IMR-90 (cell line): ENCODE measurements at regions not wholly inside any gene's neighbourhood (a gene's known extent, or its start where the extent isn't known, plus 50 kb on each side); places are given as distances from the start of the nearest gene placed in this dataset.

Source experiments
- ATAC-seq: fragments of 200-7000 bp; cut with Tn5 transposase; 2 replicates; pipeline ENCODE4 v1.9.1; 2020; ENCODE audit warnings: low read depth, mild to moderate bottlenecking, moderate library complexity
- BruUV-seq: library from RNA; stranded (reverse); fragments of 400-500 nt; replicated peaks from 2 replicates; lab custom pipeline; 2021; lab: Mats Ljungman, UMichigan
- CTCF ChIA-PET: fragments of 300-600 bp; formaldehyde crosslinking; extraction: SDS; loops from one replicate; lab custom pipeline; 2021; ENCODE audit warnings: antibody characterized with exemption; lab: Yijun Ruan, JAX
- POLR2A ChIA-PET: fragments of 300-600 bp; sonication (Branson Sonifier 250); formaldehyde crosslinking; loops from one replicate; lab custom pipeline; 2022; ENCODE audit warnings: antibody characterized with exemption; ENCODE audit not compliant: unreplicated experiment; lab: Charles Lee
- DNase-seq: peaks from one replicate; pipeline ENCODE4 v3.0.0; 2013
- H2AFZ ChIP-seq: replicated peaks from 2 replicates; pipeline ENCODE3; 2013; ENCODE audit warnings: low read length, mild to moderate bottlenecking; ENCODE audit not compliant: poor library complexity
- H2AK5ac ChIP-seq: 2 replicates; pipeline ENCODE4 v1.6.1; 2013; ENCODE audit warnings: low read depth, low read length, inconsistent platforms
- H2AK9ac ChIP-seq: replicated peaks from 2 replicates; pipeline ENCODE3; 2013; ENCODE audit warnings: mild to moderate bottlenecking, low read depth, low read length, moderate library complexity; ENCODE audit not compliant: poor library complexity
- H2BK120ac ChIP-seq: 2 replicates; pipeline ENCODE4 v1.6.1; 2013; ENCODE audit warnings: low read depth, low read length, inconsistent platforms
- H2BK15ac ChIP-seq: 3 replicates; pipeline ENCODE4 v1.6.1; 2013; ENCODE audit warnings: low read depth, low read length, inconsistent platforms
- H2BK20ac ChIP-seq: 2 replicates; pipeline ENCODE4 v1.6.1; 2013; ENCODE audit warnings: low read depth, mild to moderate bottlenecking, inconsistent platforms, low read length, moderate library complexity
- H2BK5ac ChIP-seq: 2 replicates; pipeline ENCODE4 v1.6.1; 2013; ENCODE audit warnings: mild to moderate bottlenecking, low read depth, low read length, inconsistent platforms; ENCODE audit not compliant: poor library complexity, severe bottlenecking
- H3K14ac ChIP-seq: replicated peaks from 2 replicates; pipeline ENCODE4 v1.6.1; 2013; ENCODE audit warnings: low read depth, low read length, inconsistent platforms
- H3K18ac ChIP-seq: 2 replicates; pipeline ENCODE4 v1.6.1; 2013; ENCODE audit warnings: low read depth, low read length, control low read depth
- H3K23ac ChIP-seq: 2 replicates; pipeline ENCODE4 v1.6.1; 2013; ENCODE audit warnings: low read depth, low read length, inconsistent platforms
- H3K27ac ChIP-seq: 2 replicates; pipeline ENCODE4 v1.5.1; 2013; ENCODE audit warnings: mild to moderate bottlenecking, control low read depth, low read length; ENCODE audit not compliant: insufficient read depth
- H3K27me3 ChIP-seq: 2 replicates; pipeline ENCODE4 v1.6.1; 2013; ENCODE audit warnings: low read length; ENCODE audit not compliant: control insufficient read depth, insufficient read depth
- H3K36me3 ChIP-seq: 2 replicates; pipeline ENCODE4 v1.6.1; 2013; ENCODE audit warnings: low read length, mixed read lengths; ENCODE audit not compliant: control insufficient read depth, insufficient read depth
- H3K4ac ChIP-seq: 2 replicates; pipeline ENCODE4 v1.6.1; 2013; ENCODE audit warnings: low read depth, low read length, inconsistent platforms
- H3K4me1 ChIP-seq: 2 replicates; pipeline ENCODE4 v1.6.1; 2013; ENCODE audit warnings: low read length, mixed read lengths; ENCODE audit not compliant: control insufficient read depth, insufficient read depth
- H3K4me2 ChIP-seq: 2 replicates; pipeline ENCODE4 v1.6.1; 2013; ENCODE audit warnings: low read depth, mild to moderate bottlenecking, control low read depth, low read length, moderate library complexity
- H3K4me3 ChIP-seq: 2 replicates; pipeline ENCODE4 v1.5.1; 2013; ENCODE audit warnings: low read depth, mild to moderate bottlenecking, control low read depth, low read length, moderate library complexity; ENCODE audit not compliant: insufficient read depth
- H3K56ac ChIP-seq: 2 replicates; pipeline ENCODE4 v1.6.1; 2013; ENCODE audit warnings: low read length, inconsistent platforms; ENCODE audit not compliant: insufficient read depth; ENCODE audit errors: extremely low read depth
- H3K79me1 ChIP-seq, 2 experiments: 2 replicates each; pipeline ENCODE4 v1.6.1; 2013; ENCODE audit warnings: low read length in 2 of 2, inconsistent platforms in 1 of 2, low read depth in 1 of 2
- H3K9ac ChIP-seq: 2 replicates; pipeline ENCODE4 v1.6.1; 2013; ENCODE audit warnings: low read depth, low read length, control low read depth
- H3K9me1 ChIP-seq: 2 replicates; pipeline ENCODE4 v1.6.1; 2013; ENCODE audit warnings: low read length, inconsistent platforms; ENCODE audit not compliant: insufficient read depth
- H3K9me3 ChIP-seq: 2 replicates; pipeline ENCODE4 v1.6.1; 2013; ENCODE audit warnings: low read length; ENCODE audit not compliant: control insufficient read depth, insufficient read depth
- H4K20me1 ChIP-seq: 2 replicates; pipeline ENCODE4 v1.6.1; 2013; ENCODE audit warnings: low read length, inconsistent platforms; ENCODE audit not compliant: insufficient read depth
- H4K5ac ChIP-seq: 2 replicates; pipeline ENCODE4 v1.6.1; 2013; ENCODE audit warnings: mild to moderate bottlenecking, low read depth, low read length, control low read depth
- H4K8ac ChIP-seq, 2 experiments: 2 replicates each; pipeline ENCODE4 v1.6.1; 2013; ENCODE audit warnings: low read depth in 2 of 2, low read length in 2 of 2, control low read depth in 1 of 2, inconsistent platforms in 1 of 2
- H4K91ac ChIP-seq: 2 replicates; pipeline ENCODE4 v1.6.1; 2013; ENCODE audit warnings: low read depth, low read length, inconsistent platforms; ENCODE audit not compliant: insufficient read depth
- CEBPB ChIP-seq: IDR thresholded peaks from 2 replicates; pipeline ENCODE4 v1.6.1; 2012; ENCODE audit warnings: low read depth, low read length, improper control_type of control experiment
- FOS ChIP-seq: fragments of 150-350 bp; IDR thresholded peaks from 2 replicates; pipeline ENCODE4 v1.6.1; 2016; ENCODE audit warnings: low read depth, low read length
- MAZ ChIP-seq: IDR thresholded peaks from 2 replicates; pipeline ENCODE4 v1.6.1; 2012; ENCODE audit warnings: low read depth, mild to moderate bottlenecking, low read length, improper control_type of control experiment, moderate library complexity, borderline replicate concordance
- RCOR1 ChIP-seq: IDR thresholded peaks from 2 replicates; pipeline ENCODE4 v1.6.1; 2012; ENCODE audit warnings: mild to moderate bottlenecking, low read length, improper control_type of control experiment; ENCODE audit not compliant: insufficient replicate concordance
- RFX5 ChIP-seq: IDR thresholded peaks from 2 replicates; pipeline ENCODE4 v1.8.0; 2012; ENCODE audit warnings: low read depth, mild to moderate bottlenecking, low read length, moderate library complexity
- WGBS, 2 experiments: methylation state at CpG; one replicate each; pipeline versions ENCODE4 v1.1.5 to v1.1.7; 2013; ENCODE audit warnings: missing lambda C conversion rate in 2 of 2; ENCODE audit not compliant: insufficient read length in 1 of 2; ENCODE audit errors: extremely low coverage in 2 of 2; 5-methylcytosine and 5-hydroxymethylcytosine counted together
- dilution Hi-C: fragments of 300-500 bp; cut with HindIII; formaldehyde crosslinking; loops from one replicate; pipeline ENCODE4 v1.14.3; 2018; ENCODE audit warnings: low sequenced_read_pairs; ENCODE audit not compliant: unreplicated experiment
- in situ Hi-C: fragments of 300-500 bp; cut with MboI; formaldehyde crosslinking; loops from 3 replicates; pipeline ENCODE4 v1.14.3; 2019; ENCODE audit warnings: low sequenced_read_pairs, inconsistent platforms, mixed read lengths
- intact Hi-C: fragments of 100-400 bp; cut with micrococcal nuclease; formaldehyde crosslinking; loops from 2 replicates; pipeline ENCODE4 v1.10.0; 2022

- Histone ChIP-seq H3K9ac (no peak overlapping the region), H2BK20ac (no peak overlapping the region), H3K9me3 (no peaks in the 10 kb centered on the region), H3K4me2 (no peak overlapping the region), H3K4me3 (no peak overlapping the region), H3K27ac (no peak overlapping the region), H3K36me3 (no peaks in the 10 kb centered on the region), H3K4me1 (no peaks in the 10 kb centered on the region), H2BK15ac (no peak overlapping the region), H3K4ac (no peak overlapping the region), H3K14ac (no peak overlapping the region), H3K18ac (no peak overlapping the region), H3K79me1 (no peaks in the 10 kb centered on the region), H4K8ac (no peak overlapping the region), H3K27me3 (no peaks in the 10 kb centered on the region), H4K20me1 (no peaks in the 10 kb centered on the region), H3K23ac (no peak overlapping the region), H2BK5ac (no peak overlapping the region), H2BK120ac (no peak overlapping the region), H2AK9ac (no peak overlapping the region), H2AK5ac (no peak overlapping the region), H3K56ac (no peak overlapping the region), H3K9me1 (no peaks in the 10 kb centered on the region), H2AFZ (no peak overlapping the region), H4K5ac (no peak overlapping the region), H4K91ac (no peak overlapping the region)
- in situ Hi-C loops (no loop called here), dilution Hi-C loops (no loop called here), intact Hi-C loops (no loop called here)
- ChIA-PET CTCF (no interaction called here), POLR2A (no interaction called here)
- no TSS peak for BruUV-seq
- WGBS, 2 experiments, result 38% methylated on average over 4 of the region's 6 CpGs; no CpG with 5 or more reads in 1 of the 2 experiments
- ATAC-seq (no peak), DNase-seq (no peak)
- TF ChIP-seq MAZ, result no peak
- no peak for TF ChIP-seq RFX5
- no peak for TF ChIP-seq FOS
- TF ChIP-seq CEBPB, result no peak
- no peak for TF ChIP-seq RCOR1
Observed at GRCh38 chr6:91130126-91130525, 543.3 kb upstream of the MAP3K7 start.
